Esophagus squamous epithelium (tissue), 4 donors: ENCODE measurements at regions not wholly inside any gene's neighbourhood (a gene's known extent, or its start where the extent isn't known, plus 50 kb on each side); places are given as distances from the start of the nearest gene placed in this dataset.
"Not testable (repeated sequence)": the region's sequence is repeated elsewhere in the genome, so short reads cannot be mapped to it uniquely, and the experiment has no call there.

Source experiments
- CTCF ChIP-seq, 6 experiments: fragments of 450-650 bp in 4 of 6; fragments of 200-600 bp in 2 of 6; sonication (generic) in 2 of 6; IDR thresholded peaks; one replicate each; pipeline ENCODE4 v1.5.1; 2016 to 2019; ENCODE audit warnings: antibody characterized with exemption in 6 of 6, mild to moderate bottlenecking in 4 of 6, moderate library complexity in 4 of 6
- POLR2A ChIP-seq, 4 donors: fragments of 450-650 bp; IDR thresholded peaks; one replicate each; pipeline ENCODE4 v1.6.1; 2017; ENCODE audit warnings: antibody characterized with exemption in 4 of 4, mild to moderate bottlenecking in 4 of 4, moderate library complexity in 3 of 4

- TF ChIP-seq CTCF, POLR2A (IDR thresholded peaks at IDR 0.05): not testable (repeated sequence)
Observed at GRCh38 chr3:20517316-20517715, 331.3 kb upstream of the SGO1 start.
